GM19240 (cell line): ENCODE measurements at regions not wholly inside any gene's neighbourhood (a gene's known extent, or its start where the extent isn't known, plus 50 kb on each side); places are given as distances from the start of the nearest gene placed in this dataset.

ENCODE experiments used
- DNase-seq: peaks from one replicate; pipeline ENCODE4 v3.0.0; 2011; ENCODE audit warnings: low spot score; ENCODE audit not compliant: insufficient read length

DNA sequence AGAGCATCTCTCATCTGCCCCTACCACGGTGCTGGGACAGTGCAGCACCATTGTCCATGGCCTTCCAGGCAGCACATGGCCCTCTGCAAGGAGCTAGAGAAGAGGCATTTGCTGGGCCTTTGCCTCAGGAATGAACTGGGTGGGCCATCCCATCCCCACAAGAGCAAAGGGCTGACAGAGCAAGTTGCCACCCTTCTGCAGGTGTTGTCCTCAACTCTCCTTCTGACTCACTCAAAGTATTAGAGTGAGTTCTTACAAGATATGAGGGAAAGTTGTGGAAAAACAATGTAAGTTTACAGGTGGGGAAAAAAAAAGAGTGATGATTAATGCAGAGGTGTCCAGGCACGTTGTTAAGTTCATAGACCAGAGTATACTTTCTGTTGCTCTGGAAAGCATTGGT is 261.2 kb downstream of the SKIDA1 start:
- DNase-seq = no peak

DNA sequence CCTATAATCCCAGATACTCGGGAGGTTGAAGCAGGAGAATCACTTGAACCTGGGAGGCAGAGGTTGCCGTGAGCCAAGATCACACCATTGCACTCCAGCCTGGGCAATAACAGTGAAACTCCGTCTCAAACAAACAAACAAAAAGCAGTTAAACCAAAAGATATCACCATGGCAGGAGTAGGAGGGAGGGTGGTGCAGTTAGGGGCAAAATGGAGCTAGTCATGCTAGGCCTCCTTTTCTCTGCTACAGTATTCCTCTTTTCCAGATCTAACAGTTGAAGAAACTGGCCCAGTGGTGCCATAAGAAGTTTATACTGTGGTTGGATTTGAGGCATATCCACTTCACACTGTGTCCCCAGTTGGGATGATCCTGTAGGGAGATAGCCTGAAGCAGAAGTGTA is 261.6 kb downstream of the SKIDA1 start:
- no peak for DNase-seq

DNA sequence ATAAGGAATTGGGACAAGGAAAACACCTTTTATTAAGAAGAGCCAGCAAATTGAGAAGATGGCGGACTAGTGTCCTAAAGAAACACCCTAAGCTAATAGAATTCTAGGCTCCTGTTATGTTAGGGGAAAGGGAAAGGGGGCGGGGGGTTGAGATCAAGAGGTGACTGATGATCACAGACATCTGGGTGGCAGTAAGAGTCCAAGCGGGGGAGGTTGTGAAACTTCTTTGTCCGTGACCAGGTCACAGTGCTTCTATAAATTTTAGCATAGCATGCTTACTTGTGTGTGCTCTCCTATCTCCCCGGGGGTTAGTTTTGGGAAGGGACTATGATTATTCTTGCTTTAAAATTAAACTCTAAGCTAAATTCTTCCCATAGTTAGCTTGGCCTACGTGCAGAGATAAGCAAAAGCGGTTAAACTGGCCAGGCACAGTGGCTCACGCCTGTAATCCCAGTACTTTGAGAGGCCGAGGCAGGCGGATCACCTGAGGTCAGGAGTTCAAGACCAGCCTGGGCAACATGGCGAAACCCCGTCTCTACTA is 262.1 kb downstream of the SKIDA1 start:
- no peak for DNase-seq

DNA sequence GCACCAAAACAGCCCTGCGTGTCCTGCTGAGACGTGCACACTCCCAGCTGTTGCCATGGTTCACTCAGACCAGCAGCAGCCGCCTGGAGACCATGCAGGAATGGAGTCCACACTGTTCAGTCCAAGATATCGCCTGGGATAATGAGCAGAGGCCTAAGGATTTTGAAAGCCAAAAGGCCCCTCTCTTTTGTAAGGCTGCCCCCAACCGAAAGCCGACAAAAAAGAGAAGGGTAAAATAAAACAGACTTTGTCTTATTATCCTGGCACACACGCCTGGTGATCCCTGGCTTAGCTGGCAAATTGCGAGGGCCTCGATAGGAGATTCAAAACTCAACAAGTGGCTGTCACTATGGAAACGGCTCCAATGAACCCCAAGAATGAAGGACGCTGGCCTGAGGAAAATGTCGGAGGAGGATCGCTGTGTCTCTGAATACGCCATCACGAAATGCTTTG is 263.6 kb downstream of the SKIDA1 start:
- DNase-seq = no peak

DNA sequence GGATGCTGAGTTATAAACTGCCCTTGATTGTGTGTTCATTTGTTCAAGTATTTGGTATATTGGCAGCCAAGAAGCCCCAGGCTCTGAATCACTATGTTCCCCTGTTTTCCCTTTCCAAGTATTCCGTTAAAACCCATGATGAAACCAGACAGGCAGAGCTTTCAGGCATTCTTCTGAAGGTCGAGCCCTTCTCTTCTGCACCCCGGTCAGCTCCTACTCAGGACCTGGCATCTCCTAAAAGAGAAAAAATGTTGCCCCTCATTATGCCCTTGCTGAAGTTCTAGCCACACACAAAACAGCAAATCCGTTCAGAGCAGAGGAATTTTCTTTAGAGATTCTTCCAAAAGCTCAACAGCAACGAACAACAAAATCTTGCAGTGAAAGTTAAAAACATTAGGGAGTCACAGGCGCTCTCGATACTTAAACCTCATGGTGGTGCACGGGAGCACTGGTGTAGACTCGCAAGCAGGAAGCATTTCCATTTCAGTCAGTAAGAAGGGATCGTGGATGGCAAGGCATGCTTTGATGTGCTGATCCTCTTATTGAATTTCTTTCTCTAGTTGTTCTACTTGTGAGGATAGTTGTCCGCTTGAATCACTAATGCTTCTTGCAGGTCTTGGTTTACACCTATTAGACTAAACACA is 264.9 kb downstream of the SKIDA1 start:
- DNase-seq = no peak

DNA sequence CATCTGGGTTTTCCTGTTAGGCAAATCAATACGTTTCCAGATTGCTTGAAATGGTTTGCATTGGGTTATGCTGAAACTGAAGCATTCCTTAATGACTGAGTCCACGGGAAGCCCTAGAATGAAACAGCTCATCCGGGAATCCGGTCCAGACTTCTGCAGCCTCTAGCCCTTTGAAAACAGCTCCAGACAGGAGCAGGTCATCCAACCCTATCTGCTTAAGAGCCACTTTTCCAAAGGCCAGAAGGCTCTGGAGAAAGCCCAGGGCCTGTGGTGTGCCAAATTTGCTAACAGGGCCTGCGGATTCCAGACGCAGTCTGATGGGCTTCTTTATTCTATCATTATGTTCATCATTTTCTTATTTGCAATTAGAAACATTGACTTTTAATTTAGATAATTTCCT is 265.4 kb downstream of the SKIDA1 start:
- DNase-seq = no peak

DNA sequence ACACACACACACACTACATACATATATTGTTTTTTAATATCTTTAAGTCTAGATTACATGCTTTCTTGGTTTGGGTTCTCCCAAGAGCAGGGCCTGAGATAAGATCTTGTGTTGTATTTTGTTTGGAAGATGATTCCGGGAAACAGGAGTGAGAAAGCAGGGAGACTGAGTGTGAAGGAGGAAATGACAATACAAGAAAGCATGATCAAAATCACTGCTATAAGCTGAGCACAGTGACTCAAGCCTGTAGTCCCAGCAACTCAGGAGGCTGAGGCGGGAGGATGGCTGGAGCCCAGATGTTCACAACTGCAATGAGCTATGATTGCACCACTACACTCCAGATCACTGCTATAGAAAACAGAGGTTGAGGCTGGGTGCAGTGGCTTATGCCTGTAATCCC is 267.6 kb downstream of the SKIDA1 start:
- no peak for DNase-seq

DNA sequence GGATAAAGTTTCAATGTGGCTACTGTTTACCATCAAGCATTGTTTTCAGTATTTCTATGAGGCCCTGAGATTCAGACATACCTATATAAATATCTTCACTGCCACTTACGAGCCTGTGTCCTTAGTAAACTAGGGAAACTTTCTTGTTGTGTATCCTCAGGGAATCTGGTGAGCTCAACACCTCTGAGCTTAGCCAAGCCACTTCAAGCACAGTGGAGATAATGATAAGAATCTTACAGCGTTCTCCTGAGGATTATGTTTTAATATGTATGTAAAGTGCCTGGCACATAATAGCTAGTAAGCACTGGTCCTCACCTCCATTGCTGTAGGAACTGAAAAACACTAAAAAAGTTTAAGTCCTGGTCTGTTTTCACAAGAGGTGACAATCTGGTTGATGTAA is 268.3 kb downstream of the SKIDA1 start:
- no peak for DNase-seq

DNA sequence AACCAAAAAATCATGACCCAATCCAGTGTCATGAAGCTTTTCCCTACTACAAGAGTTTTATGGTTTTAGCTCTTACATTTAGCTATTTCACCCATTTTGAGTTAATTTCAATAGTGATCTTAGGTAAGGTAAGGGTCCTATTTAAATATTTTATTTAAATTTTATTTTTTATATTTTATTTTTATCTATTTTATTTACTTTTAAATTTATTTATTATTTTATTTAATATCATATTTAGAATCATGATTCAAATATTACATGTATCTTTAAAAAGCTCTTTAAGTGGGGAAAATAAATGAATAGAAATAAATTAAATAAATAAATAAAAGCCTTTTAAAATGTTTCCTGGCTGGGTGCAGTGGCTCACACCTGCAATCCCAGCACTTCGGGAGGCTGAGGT is 276.0 kb downstream of the SKIDA1 start:
- DNase-seq = no peak

DNA sequence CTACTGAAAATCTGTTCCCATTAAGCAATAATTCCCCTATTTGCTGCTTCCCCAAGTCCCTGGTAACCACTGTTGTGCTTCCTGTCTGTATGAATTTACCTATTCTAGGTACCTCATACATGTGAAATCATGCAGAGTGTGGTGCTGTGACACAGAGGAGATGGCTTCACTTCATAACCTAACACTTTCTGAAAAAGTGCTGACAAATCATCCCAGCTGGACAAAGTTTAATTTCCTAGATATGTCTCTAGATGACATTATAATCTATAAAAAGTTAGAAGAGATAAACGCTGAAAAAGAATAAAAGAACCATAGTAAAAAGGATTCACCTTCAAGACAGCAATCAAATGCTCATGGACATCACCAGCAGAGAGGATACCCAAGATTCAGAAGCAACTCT is 277.9 kb downstream of the SKIDA1 start:
- DNase-seq = no peak

DNA sequence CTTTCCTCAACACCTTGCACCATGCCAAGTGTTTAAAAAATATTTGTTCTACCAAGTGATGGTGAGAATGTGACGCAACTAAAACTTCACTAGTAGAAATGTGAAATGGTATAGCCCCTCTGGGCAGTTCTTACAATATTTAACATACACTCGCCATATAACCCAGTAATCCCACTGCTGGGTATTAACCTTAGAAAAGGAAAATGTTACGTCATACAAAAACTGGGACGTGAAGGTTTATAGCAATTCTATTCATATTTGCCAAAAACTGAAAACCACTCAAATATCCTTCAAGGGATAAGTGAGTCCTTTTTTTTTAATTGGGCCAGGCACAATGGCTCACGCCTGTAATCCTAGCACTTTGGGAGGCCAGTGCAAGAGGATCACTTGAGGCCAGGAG is 279.3 kb downstream of the SKIDA1 start:
- DNase-seq = no peak

DNA sequence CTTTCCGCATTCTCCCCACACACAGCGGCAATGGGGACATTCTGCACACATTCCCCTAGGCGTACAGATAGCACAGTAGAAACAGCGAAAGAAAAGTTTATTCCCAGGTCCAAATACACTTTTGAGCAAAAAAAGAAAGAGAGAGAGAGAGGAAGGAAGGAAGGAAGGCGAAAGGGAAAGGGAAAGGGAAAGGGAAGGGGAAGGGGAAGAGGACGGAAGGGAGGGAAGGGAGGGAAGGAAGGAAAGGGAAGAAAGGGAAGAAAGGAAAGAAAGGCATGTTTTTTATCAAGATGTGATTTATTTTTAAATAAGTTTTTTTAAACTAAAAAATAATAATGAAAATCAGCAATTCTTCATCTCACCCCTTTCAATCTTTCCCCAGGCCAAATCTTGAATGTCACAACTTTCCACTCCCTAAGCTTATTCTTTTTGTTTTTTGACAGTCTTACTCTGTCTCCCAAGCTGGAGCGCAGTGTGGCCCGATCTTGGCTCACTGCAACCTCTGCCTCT is 281.7 kb downstream of the SKIDA1 start:
- DNase-seq = no peak

DNA sequence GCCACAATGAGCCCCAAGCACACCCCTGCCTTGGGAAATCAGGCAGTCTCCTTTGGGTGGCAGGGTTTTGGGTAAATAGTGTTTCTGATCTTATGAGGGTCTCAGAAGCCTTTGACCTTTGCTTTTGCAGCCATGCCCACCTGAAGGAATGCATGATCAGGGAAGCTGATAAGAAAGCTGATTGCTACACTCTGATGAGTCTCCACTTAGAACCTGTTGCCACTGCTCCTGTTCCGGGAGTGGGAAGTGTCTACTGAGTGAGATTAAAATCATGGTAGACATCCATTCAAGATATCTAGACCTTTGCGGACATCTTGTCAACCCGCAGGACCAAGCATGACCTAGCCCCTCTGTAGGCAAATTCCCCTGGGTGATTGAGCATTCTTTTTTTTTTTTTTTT is 282.6 kb downstream of the SKIDA1 start:
- no peak for DNase-seq

DNA sequence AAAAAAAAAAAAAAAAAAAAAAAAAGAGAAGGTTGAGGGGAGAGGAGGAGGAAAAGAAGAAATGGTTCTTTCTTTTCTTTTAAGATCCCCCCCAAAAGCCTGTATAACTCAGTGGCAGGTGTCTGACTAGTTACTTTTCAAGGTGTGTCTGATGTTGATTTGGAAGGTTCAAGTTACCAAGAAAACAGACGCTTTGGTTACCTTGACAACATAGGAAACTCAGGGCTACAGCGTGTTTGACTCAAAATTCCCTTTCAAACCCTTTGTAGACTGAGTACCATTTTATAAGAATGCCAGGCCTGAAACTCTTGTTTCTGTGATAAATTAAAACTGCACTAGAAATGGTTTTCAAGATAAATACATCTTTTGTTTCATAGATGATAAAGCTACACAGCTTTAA is 286.8 kb downstream of the SKIDA1 start:
- no peak for DNase-seq

DNA sequence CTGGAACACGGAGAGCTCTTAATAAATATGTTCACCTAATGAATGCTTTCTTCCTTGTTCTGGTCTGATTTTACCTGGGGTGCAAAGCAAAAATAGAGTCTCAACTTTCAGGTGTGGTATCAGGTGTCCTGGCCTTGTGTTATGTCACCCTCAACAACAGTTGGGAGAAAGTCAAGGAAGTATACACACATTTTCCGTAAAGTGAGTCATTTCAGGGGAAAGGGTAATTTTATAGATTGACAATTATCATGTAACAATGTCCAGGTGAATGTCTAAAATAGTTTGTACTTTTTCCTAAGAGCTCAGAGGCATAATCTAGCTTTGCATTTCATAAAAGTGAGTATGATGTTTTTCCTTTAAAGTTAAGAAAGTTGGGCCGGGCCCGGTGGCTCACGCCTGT is 287.4 kb downstream of the SKIDA1 start:
- DNase-seq = no peak

DNA sequence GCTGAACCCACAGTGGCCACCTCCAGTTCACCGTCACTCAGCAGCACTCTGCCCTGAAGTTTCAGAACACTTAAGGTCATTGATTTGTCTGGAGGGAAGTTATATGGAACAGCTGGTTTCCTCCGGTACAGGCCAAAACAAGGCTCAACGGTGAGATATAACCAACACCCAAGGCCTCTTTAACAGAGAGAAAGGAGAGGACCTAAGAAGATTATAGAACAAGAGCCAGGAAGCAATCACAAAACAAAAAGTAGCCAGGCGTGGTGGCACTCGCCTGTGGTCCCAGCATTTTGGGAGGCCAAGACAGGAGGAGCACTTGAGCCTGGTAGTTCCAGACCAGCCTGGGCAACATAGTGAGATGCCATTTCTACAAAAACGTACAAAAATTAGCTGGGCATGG is 290.7 kb downstream of the SKIDA1 start:
- no peak for DNase-seq

DNA sequence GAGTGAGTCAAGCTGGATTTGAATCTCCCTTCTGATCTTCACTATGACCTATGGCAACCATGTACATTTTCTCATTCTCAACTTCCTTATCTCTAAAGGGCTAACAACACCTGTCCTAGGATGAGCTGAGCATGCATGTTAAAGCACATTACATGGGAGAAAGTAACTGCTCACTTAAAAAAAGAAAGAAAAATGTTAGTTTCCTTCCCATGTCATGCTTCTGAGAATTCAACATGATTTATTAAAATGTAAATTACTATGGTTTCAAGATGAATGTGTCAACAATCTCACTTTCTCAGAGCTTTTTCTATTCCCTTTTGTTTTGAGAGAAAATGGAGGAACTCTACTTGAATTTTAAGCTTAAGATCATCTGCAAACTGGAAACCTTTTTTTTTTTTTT is 295.3 kb downstream of the SKIDA1 start:
- DNase-seq = no peak

DNA sequence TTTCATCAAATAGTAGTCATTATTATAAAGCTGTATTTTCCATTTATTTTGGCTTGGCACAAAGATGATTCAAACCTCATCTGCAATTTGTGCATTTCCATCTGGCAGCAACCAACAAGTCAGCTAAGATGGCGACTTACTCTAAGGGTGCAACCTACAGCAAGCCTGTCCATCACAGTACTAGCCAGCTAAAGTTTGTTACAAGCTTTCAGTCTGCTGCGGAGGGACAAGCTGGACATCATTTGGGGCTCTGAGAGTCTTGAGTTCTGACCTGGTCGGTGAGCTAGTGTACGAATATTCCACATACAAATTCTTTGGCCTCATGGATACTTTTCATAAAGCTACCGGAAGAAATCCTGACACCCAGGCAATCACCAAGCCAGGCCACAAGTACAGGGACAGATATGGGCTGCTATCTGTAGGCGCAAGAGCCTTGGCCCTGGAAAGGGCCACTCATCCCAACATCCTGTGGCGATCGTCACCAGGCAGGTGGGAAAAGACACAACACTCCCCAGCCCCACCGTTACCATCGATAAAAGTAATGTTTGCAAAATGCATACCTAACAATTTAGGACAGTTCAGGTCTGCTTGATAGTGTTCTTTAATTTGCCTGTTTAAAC is 307.6 kb downstream of the SKIDA1 start:
- DNase-seq = no peak

DNA sequence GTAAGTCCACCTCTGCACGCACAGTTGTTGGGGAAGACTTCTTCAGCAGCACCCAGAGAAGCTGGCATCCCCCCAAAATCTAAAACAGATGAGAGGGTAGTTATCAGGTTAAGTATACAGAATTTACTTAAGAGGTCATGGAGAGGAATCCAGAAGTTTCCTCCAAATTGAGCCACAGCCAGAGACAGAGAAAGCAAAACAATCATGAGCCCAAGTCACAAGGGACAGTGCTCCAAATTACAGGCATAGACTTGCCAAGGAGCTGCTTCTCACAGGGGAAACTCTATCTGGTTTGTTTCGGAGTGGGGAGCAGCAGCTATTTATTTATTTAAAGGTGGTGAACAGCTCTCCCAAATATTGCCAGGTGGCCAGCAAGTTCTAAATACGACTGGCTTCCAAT is 308.4 kb downstream of the SKIDA1 start:
- no peak for DNase-seq

DNA sequence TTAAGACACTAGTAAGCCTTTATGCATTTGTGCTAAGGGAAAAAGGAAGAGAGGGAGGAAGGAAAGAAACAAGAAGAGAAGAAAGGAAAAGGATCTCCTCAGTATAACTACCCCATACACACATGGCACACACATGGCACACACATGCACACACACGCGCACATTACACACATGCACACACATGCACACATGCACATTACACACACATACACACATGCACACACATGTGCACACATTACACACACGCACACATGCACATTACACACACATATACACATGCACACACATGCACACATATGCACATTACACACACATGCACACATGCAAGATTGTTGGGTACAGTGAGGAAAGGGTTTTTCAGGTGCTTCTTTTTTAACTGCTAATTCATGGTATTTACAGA is 311.2 kb downstream of the SKIDA1 start:
- DNase-seq = no peak

DNA sequence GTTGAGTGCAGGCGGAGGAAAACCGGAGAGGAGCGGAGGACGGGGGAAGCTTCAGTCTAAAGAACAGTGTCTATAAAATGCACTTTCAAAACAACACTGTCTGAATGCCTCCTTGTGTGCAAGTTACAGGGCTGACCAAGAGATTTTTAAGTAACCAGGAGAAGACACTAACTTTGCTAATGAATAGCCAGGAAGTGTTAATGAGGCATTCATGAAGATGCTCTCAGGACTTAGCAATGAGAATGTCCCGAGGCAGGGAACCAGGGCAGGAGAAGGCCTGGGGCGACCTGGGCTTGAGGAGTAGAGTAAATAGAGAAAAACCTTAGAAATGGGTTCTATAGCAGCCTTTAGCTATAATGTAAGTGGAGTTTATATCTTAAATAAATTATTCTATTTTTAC is 312.1 kb downstream of the SKIDA1 start:
- DNase-seq = no peak

DNA sequence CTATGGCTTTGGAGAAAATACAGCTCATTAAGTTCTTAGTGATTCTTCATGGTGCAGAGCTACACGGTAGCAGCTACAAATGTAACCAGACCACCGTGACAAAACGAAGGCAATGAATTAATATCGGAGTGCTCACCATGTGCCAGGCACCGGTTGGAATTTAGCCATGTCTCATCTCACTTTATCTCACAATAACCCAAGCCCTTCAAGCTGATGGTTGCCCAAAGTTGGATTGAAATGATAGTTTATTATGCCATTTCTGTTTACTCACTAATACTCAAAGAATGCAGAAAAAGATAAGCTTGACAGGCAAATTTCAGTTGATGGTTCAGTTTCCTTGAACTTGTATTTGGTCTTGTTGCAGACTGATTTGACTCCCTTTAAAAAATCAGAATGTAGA is 312.6 kb downstream of the SKIDA1 start:
- no peak for DNase-seq

DNA sequence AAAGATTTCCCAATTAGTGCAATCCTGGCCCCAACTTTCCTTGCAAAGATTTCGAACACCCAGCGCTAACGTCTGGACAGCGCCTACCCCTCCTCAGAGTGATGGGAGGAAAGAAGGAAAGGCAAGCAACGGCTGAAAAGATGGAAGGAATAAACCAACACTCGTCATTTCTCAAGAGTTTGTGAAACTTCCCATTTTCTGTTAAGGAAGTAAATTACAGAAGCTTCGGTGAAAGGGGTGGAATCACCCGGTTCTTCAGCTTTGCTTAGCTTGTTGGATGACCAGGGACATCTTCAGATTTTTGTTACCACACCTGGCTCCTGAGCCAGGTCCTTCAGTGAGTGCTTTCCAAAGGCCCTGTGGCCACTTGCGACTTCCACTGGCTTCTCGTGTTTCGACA is 313.1 kb downstream of the SKIDA1 start:
- no peak for DNase-seq
